SU-DHL-6 (cell line): ENCODE measurements at regions not wholly inside any gene's neighbourhood (a gene's known extent, or its start where the extent isn't known, plus 50 kb on each side); places are given as distances from the start of the nearest gene placed in this dataset.

Experiments used
- CTCF ChIP-seq: fragments of 200-600 bp; sonication (generic); IDR thresholded peaks from one replicate; pipeline ENCODE4 v1.5.1; 2017; ENCODE audit warnings: antibody characterized with exemption, mild to moderate bottlenecking, low read length, moderate library complexity; ENCODE audit not compliant: insufficient read depth, poor library complexity, severe bottlenecking
- EZH2phosphoT487 ChIP-seq: fragments of 200-600 bp; sonication (generic), shearing (Covaris generic); conservative IDR thresholded peaks from 2 replicates; pipeline ENCODE4 v1.6.1; 2018; ENCODE audit warnings: mild to moderate bottlenecking, antibody characterized with exemption, low read length, moderate library complexity, mixed read lengths

GRCh38 chrX:69279234-69279633, 114.0 kb upstream of the PJA1 start:
- TF ChIP-seq CTCF (no peak), EZH2phosphoT487 (no peak)
